ENCODE measurements at regions not wholly inside any gene's neighbourhood (a gene's known extent, or its start where the extent isn't known, plus 50 kb on each side); places are given as distances from the start of the nearest gene placed in this dataset.
"Not testable (repeated sequence)": the region's sequence is repeated elsewhere in the genome, so short reads cannot be mapped to it uniquely, and the experiment has no call there.

- no peak for DNase-seq (ENCODE audit: low read depth in 1 of 2, low spot score in 1 of 2)
Observed at GRCh38 chr15:45804028-45804427, 169.2 kb downstream of the SQOR start.

- no peak for DNase-seq (ENCODE audit: low read depth in 1 of 2, low spot score in 1 of 2)
Observed at GRCh38 chr15:45810201-45810600, 175.4 kb downstream of the SQOR start.

DNA sequence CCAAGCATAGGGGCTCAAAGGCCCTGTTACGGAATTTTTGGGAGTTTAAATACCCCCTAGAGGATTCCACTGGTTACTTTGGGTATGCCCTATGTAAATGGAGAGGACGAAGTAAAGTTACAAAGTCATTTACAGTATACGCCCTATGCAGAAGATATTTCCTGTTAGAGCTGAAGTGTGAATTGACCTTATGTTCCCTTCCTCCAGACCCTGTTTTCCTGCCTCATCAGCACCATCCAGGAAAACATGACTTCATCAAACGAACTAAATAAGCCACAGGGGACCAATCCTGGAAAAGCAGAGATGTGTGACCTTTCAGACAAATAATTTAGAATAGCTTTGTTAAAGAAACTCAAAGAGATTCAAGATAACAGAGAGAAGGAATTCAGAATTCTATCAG is 177.4 kb downstream of the SQOR start:
- DNase-seq (ENCODE audit: low read depth in 1 of 2, low spot score in 1 of 2): no peak

DNA sequence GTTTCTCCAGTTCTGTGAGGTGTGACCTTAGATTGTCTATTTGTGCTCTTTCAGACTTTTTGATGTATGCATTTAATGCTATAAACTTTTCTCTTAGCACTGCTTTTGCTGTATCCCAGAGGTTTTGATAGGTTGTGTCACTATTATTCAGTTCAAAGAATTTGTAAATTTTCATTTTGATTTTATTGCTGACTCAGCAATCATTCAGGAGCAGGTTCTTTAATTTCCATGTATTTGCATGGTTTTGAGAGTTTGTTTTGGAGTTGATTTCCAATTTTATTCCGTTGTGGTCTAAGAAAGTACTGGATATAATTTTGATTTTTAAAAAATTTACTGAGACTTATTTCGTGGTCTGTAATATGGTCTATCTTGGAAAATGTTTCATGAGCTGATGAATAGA is 182.7 kb downstream of the SQOR start:
- not testable (repeated sequence) for DNase-seq (ENCODE audit: low read depth in 1 of 2, low spot score in 1 of 2)

DNA sequence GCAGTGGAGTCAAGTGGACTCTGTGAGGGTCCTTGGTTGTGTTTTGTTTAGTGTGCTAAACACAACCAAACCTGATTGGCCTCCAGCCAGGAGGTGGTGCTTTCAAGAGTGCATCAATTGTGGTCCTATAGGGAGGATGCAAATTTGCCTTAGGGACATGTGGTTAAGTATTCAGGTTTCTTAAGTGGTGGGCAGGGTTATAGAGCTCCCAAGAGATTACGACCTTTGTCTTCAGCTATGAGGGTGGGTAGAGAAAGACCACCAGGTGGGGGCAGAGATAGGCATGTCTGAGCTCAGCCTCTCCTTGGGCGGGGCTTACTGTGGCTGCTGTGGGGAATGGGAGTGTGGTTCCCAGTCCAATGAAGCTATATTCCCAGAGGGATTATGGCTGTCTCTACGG is 186.6 kb downstream of the SQOR start:
- no peak for DNase-seq (ENCODE audit: low read depth in 1 of 2, low spot score in 1 of 2)

DNA sequence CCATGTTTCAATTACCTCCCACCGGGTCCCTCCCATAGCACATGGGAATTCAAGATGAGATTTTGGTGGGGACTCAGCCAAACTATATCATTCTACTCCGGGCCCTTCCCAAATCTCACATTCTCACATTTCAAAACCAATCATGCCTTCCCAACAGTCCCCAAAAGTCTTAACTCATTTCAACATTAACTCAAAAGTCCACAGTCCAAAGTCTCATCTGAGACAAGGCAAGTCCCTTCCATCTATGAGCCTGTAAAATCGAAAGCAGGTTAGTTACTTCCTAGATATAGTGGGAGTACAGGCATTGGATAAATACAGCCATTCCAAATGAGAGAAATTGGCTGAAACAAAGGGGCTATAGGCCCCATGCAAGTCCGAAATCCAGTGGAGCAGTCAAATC is 188.1 kb downstream of the SQOR start:
- DNase-seq (ENCODE audit: low read depth in 1 of 2, low spot score in 1 of 2): not testable (repeated sequence)

- DNase-seq (ENCODE audit: low read depth in 1 of 2, low spot score in 1 of 2): no peak
Observed at GRCh38 chr15:45827275-45827674, 192.4 kb downstream of the SQOR start.

GRCh38 chr15:45827766-45828165 is 192.9 kb downstream of the SQOR start:
- DNase-seq (ENCODE audit: low read depth in 1 of 2, low spot score in 1 of 2): no peak

DNA sequence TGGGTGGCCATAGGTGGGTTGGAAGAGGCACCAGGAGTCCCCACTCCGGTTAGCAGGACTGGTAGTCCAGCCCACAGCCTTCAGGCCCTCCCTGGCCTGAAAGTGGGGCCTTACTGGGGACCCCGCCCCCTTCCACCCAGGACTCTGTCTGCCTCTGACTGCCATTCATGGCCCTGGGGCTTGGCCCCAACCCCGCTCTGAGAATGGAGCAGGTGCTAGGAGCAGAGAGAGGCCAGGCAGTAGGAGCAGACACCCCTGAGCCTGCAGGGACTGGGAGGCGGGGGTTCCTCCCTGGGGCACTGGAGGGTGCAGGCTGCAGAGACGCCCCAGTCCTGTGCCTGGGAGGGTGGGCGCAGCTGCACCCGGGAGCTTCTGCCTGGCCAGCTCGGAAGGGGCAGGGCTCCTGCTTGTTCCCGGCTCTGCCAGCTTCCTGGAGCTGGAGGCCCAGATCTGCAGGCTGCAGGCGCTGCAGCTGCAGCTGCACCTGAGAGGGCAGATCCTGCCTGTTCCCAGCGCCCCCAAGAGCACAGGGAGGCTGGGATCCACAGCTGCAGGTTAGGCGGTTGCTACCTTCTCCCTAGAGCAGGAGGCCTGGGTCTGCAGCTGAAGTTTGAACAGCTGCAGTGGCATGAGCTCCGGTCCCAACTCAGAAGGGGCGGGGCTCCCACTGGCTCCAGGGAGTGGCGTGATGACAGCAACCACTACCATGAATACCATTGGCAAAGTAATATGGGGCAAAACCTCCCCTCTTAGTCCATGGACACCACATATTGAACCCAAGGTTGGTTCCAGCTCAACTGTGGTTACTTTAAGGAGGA is 194.7 kb downstream of the SQOR start:
- no peak for DNase-seq (ENCODE audit: low read depth in 1 of 2, low spot score in 1 of 2)

DNA sequence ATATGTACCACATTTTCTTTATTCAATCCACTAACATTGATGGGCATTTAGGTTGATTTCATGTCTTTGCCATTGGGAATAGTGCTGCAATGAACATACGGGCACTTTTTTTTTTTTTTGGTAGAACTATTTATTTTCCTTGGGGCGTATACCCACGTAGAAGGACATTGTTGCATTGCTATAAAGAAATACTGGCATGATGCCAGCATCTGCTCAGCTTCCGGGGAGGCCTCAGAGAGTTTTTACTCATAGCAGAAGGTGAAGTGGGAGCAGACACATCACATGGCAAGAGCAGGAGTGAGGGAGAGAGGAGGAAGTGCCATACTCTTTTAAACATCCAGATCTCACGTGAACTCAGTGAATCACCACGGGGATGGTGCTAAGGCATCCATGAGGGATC is 197.0 kb downstream of the SQOR start:
- no peak for DNase-seq (ENCODE audit: low read depth in 1 of 2, low spot score in 1 of 2)

DNA sequence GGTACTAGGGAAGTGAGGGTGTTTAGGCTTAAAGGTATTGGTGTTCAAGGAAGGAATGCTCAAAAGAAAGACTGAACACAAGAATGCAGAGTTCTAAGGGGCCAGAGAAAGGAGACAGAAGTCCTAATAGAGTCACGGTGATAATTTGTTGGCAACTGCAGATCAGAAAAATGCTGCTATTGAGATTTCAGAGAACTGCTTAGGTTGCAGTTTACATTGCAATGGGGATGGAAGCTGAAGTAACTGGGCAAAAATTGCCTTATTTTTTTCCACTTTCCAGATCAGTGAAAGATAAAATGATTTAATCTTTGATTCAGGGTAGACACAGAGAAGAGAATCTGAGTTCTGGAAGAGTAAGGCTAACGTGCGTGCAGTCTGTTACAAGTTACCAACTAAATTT is 199.8 kb downstream of the SQOR start:
- DNase-seq (ENCODE audit: low read depth in 1 of 2, low spot score in 1 of 2): no peak

DNA sequence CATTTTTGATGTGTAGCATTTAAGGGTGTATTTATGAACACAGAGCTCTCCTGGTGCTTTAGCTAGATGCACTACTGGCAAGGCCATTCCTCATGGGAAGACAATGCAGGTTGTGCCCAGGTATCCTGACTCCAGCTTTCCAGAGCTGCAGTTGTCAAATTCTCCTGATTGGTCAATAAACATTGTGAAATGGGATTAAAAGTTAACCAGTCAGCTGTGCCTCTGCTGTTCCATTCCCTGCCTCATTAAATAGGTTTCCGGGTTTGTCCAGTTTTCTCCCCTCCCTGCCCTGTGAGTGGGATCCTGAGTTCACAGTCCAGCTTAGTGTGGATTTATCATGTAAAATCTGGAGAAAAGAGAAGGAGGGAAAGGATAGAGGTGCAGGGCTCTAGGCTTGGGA is 207.3 kb downstream of the SQOR start:
- DNase-seq (ENCODE audit: low read depth in 1 of 2, low spot score in 1 of 2): no peak

GRCh38 chr15:45847645-45848044 is 212.8 kb downstream of the SQOR start:
- no peak for DNase-seq (ENCODE audit: low read depth in 1 of 2, low spot score in 1 of 2)

DNA sequence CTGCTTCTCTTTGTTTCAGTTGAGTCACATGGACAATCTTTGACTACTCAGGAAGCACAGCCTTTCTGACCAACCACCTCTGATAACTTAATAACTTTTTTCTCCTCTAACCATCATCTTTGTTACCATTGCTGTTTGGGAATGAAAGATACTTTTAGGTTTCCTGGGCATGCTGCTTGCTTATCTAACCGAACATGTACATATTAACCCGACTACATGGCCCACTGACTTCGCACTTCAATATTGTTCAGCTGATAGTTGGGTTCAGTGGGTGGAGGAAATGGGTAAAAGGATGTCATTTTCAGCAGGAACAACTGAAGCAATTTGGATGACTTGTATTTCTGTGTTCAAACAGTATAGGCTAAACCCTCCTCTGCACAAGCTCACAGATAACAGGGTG is 214.3 kb downstream of the SQOR start:
- no peak for DNase-seq (ENCODE audit: low read depth in 1 of 2, low spot score in 1 of 2)

DNA sequence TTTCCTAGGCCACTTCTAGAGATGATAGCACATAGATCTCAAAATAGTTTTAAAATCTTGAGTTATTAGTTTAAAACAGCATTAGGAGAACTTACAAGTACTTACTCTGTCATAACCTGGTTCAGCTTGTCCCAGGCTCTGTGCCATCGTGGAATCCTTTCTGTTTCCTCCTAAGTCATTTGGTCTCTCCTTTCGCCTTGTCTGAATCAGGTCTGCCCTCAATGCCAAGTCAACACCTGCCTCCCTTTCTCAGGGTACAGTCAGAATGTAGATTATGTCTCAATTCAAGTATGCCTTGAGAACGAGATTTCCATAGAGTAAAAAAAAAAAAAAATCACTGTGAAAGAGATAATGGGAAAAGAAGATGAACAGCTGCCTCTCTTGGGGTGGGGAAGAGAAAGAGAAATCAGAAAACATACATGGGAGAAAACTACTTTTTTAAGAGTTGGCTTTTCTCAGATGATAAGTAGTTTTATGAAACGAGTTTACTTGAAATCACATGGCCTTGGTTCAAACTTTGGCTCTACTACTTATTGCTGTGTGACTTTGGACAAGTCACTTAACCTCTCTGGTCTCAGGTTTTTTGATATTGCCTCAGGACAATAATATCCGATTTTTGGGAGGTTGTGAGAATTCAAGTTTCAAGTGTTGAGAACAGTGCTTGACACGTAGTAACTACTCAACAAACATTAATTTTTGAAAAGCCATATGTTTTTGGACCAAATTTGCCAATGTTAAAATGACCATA is 219.8 kb downstream of the SQOR start:
- DNase-seq (ENCODE audit: low read depth in 1 of 2, low spot score in 1 of 2): no peak

DNA sequence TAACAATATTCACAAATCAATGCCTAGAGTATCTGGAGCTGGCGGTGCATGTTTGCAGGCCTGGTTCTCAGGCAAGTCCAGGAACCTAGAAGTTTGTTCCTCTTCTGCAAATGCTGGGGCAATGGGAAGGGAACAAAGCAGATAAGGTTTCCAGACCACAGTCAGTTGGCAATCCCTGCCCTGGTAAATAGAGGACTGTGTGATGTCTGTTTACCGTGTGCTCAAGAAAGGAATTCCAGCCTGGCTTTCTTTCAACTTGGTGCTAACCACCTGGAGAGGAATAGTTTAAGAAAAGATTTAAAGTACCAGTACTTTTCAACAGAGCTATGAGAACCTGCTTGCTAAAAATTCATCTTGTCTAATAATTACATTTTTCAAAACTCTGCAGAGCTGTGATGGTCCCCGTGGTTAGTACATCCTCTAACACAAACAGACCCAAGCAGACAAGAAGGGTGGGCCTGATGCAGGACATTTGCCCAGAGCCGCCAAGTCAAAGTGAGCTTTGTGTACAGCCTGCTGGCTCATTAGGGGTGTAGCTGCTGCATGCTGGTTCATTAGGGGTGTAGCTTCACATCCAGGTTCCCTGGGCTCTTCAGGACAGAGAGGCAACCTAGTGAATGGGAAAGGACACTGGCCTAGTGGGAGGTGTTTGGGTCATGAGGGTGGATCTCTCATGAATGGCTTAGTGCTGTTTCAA is 220.5 kb downstream of the SQOR start:
- no peak for DNase-seq (ENCODE audit: low read depth in 1 of 2, low spot score in 1 of 2)

DNA sequence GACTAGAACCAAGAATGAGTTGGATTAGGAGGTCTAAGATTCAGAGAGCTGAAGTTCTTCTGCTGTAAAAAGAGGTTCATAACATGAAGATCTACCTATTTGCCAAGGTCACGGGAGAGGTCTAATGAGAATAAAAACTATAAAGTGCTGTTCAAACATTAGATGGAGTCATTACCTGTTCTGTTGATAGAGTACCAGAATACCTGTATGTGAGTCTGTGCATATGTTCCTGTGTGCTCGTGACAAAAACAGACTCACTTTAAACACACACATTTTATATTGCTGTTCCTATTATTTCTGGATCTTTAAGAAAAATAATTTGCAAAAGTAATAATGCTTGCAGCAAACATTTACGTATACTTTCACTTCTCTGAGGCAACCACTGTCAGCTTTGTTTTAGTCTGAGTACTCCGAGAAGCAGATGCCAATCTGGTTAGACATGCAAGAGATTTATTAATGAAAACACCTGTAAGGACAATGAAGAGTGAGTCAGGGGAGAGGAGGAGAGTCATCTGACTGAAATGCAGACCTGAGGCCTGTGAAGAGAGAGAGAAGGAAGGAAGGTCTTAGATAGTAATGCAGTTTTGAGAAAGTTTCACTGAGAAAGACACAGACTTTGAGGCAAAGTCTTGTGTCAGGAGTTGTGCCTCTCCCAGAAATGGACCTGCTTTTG is 221.2 kb downstream of the SQOR start:
- no peak for DNase-seq (ENCODE audit: low read depth in 1 of 2, low spot score in 1 of 2)

GRCh38 chr15:45857291-45857690 is 222.5 kb downstream of the SQOR start:
- DNase-seq (ENCODE audit: low read depth in 1 of 2, low spot score in 1 of 2): no peak

DNA sequence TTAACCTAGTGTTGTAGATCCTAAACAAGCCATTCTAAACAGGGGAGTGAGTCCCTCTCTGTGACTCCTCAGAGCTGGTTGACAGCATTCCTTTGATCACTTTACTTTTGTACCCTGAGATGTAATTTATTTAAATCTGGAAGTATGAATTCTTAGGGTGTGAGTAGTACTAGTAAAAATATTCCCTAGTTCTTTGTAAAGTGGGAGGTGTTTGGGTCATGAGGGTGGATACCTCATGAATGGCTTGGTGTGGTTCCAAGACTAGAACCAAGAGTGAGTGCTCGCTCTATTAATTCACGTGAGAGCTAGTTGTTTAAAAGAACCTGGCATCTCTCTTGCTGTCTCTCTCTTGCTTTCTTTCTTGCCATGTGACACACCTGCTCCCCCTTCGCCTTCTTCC is 223.7 kb downstream of the SQOR start:
- DNase-seq (ENCODE audit: low read depth in 1 of 2, low spot score in 1 of 2): no peak

DNA sequence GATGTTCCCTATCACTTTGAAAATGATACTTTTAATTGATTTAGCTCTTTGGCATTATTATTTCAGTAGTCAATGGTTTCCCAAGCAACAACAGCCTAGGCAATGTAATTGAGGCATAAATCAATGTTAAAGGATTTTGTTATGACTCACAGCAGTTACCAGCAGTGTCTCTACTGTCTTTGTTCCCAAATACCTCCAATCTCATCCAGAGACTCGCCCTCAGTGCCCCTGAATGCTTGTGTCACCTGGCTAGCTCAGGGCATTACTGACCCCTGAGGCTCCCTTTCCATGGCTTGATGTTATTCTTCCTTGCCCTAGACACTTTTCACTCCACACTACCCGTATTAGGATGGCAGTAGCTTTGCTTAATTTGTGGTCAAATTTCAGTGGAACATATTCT is 227.2 kb downstream of the SQOR start:
- DNase-seq (ENCODE audit: low read depth in 1 of 2, low spot score in 1 of 2): no peak

GRCh38 chr15:45863881-45864580 is 229.2 kb downstream of the SQOR start:
- no peak for DNase-seq (ENCODE audit: low read depth in 1 of 2, low spot score in 1 of 2)
